Ecto neural progenitor cell (in vitro differentiated cells): ENCODE measurements at regions not wholly inside any gene's neighbourhood (a gene's known extent, or its start where the extent isn't known, plus 50 kb on each side); places are given as distances from the start of the nearest gene placed in this dataset.
"Not testable (repeated sequence)": the region's sequence is repeated elsewhere in the genome, so short reads cannot be mapped to it uniquely, and the experiment has no call there.

Experiments
- DNase-seq: peaks from one replicate; pipeline ENCODE4 v3.0.0-alpha.2; 2018; ENCODE audit warnings: low spot score

- no peak for DNase-seq
Measured at GRCh38 chr5:159645179-159645846, 271.0 kb upstream of the ADRA1B start.

DNA sequence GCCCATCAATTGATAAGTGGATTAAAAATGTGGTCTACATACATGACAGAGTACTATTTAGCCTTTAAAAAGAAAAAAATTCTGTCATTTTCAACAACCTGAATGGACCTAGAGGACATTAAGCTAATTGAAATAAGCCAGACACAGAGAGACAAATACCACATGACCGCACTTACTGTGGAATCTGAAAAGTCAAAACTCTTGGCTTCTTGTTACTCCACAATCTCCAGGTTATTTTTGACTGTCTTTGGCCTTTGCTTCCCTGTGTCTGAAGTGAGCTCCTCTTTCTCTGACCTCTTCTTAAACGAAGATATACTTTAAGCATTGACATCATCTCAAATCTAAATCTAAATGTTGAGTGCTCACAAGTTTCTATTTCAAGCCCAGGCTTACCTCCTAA lies 265.5 kb upstream of the ADRA1B start:
- no peak for DNase-seq

DNA sequence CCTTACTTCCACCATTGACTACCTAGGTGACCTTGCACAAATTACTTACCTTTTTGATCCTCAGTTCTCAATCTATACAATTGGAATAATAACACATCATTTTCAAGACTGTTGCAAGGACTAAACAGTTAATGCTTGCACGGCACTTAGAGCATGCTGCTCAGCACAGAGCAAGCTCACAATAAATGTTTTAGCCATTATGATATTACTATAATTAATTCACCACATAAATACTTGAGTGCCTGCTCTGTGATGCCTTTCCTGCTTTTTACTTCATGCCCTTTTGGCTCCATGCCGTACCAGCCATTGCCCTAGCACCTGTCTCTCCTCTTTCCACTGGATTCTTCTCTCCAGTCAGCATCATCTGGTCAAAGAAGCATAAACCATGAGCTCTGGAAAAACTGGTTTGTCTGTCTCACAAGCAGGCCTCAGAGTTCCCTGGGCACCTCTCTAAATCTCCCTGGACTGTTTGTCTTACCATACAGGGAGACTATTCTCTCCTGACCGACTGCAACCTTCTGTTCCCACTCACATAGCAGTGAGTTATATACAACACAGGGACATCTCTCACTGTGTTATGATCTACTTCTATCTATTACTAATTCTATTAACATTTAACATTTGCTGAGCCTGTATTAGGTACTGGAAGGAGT lies 260.4 kb upstream of the ADRA1B start:
- DNase-seq: no peak

- no peak for DNase-seq
Measured at GRCh38 chr5:159657298-159657697, 259.0 kb upstream of the ADRA1B start.

DNA sequence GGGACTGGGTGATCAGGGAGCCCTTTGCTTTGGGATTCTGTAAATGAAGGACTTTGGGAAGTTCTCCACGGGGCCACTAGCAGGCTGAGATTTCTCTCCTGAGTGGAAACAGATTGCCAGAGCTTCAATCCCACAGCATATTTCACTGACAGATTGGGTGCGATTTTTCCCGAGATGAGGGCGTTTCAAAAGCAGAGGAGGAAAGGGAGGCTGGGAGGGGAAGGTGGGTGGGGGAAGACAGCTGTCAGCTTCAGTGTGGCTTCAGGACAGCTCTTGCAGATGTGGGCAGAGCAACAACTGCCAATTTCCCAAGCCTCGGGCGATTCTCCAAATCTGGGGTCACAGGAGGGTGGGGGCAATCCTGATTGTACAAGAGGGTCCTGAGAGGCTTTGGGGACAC lies 258.5 kb upstream of the ADRA1B start:
- no peak for DNase-seq

- DNase-seq: no peak
Measured at GRCh38 chr5:159658266-159658925, 257.9 kb upstream of the ADRA1B start.

- DNase-seq: no peak
Measured at GRCh38 chr5:159660401-159660800, 255.9 kb upstream of the ADRA1B start.

GRCh38 chr5:159663986-159664385 lies 252.3 kb upstream of the ADRA1B start:
- no peak for DNase-seq

DNA sequence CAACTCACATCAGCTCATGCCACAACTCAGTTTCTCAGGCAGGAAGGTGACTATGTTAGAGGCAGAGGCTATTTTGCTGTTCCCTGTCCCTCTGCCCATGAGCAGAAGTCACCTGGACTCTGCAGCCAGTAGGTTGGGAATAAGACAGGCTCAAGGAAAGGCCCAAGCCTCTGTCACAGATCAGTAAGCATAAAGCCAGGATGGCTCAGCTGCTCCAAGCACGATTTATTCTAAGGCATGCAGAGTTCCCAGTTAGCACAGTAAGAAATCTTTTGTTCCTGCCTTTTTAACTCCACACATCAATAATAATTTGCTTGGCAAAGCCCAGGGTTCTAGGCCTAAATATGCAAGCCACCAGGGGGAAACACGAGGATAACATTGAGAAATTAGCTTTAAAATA lies 249.0 kb upstream of the ADRA1B start:
- DNase-seq: no peak

- DNase-seq: no peak
Measured at GRCh38 chr5:159668556-159668955, 247.7 kb upstream of the ADRA1B start.

GRCh38 chr5:159669559-159669958 lies 246.7 kb upstream of the ADRA1B start:
- no peak for DNase-seq

- DNase-seq: no peak
Measured at GRCh38 chr5:159671886-159672285, 244.4 kb upstream of the ADRA1B start.

DNA sequence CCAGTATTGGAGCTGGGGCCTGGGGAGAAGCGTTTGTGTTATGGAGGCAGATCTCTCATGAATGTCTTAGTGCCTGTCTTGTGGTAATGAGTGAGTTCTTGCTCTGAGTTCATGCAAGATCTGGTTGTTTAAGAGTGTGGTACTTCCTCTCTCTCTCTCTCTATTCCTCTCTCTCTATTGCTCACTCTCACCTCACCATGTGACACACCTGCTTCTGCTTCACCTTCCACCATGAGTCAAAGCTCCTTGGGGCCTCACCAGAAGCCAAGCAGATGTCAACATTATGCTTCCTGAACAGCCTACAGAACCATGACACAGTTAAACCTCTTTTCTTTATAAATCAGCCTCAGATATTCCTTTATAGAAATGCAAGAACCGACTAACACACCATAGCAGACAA lies 242.7 kb upstream of the ADRA1B start:
- no peak for DNase-seq

GRCh38 chr5:159678657-159679392 lies 237.5 kb upstream of the ADRA1B start:
- no peak for DNase-seq

DNA sequence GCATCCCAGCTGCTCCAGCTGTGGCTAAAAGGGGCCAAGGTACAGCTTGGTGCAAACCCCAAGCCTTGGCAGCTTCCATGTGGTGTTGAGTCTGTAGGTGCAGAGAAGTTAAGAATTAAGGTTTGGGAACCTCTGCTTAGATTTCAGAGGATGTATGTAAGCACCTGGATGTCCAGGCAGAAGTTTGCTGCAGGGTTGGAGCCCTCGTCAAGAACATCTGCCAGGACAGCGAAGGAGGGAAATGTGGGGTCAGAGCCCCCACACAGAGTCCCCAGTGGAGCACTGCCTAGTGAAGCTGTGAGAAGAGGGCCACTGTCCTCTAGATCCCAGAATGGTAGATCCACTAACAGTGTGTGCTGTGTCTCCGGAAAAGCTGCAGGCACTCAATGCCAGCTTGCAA lies 236.2 kb upstream of the ADRA1B start:
- DNase-seq: no peak

GRCh38 chr5:159681661-159682060 lies 234.6 kb upstream of the ADRA1B start:
- DNase-seq: no peak

- no peak for DNase-seq
Measured at GRCh38 chr5:159682623-159683022, 233.7 kb upstream of the ADRA1B start.

DNA sequence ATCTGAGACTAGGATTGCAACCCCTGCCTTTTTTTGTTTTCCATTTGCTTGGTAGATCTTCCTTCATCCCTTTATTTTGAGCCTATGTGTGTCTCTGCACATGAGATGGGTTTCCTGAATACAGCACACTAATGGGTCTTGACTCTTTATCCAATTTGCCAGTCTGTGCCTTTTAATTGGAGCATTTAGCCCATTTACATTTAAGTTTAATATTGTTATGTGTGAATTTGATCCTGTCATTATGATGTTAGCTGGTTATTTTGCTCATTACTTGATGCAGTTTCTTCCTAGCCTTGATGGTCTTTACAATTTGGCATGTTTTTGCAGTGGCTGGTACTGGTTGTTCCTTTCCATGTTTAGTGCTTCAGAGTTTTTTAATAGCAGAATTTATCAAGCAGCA lies 228.4 kb upstream of the ADRA1B start:
- not testable (repeated sequence) for DNase-seq

GRCh38 chr5:159695741-159696294 lies 220.5 kb upstream of the ADRA1B start:
- DNase-seq: no peak

DNA sequence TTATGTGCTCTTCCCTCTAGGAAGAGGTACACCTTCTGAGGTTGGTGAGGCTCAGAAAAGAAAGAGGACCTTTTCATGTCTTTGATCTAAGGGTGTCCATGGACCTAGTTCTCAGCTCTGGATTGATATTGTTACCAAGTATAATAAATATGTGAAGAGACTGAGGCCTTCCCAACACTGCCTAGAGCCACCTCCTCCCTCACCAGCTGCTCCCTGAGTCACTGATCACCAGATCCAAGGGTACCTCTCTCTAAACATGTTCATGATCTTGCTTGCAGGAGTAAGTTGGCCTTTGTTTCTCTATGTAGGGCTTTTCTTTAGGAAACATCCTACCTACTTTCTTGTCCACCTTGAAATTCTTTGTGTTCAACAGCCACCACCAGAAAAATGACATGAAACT lies 218.8 kb upstream of the ADRA1B start:
- DNase-seq: no peak

DNA sequence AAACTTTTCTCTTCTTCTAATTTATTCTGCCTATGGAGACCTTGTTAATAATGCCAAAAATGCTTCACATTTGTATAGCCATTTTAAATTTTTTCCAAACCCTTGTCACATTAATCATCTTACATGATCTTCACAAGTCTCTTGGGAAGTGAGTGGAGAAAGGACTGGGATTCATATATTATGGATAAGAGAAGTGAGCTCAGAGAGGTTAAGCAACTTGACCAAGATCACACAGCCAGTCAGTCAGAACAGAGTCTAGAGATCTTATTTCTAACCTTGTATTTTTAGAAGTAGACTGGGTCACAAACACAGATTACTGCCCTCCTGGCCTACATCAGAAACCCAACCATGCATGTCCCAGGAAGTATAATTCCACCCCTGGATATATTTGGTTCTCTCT lies 218.0 kb upstream of the ADRA1B start:
- no peak for DNase-seq

- no peak for DNase-seq
Measured at GRCh38 chr5:159700016-159700415, 216.3 kb upstream of the ADRA1B start.

DNA sequence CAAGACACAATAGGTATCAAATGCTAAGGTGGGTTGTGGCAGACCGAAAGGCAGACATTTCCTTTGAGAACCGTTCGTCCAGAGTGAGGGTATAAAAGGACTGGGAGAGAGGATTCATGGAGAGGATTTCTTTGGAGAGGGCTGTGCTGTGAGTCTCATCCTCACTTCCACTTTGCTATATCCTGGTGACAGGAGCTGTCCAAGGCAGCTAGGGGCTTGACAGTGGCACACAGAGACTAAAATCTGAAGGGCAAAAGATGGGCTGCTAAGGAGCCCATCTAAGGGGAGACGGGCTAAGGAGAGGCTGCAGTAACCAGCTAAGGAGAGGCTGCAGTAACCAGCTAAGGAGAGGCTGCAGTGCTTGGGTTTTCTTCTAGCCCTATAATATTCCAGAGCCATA lies 214.0 kb upstream of the ADRA1B start:
- no peak for DNase-seq
